ENCODE measurements at regions not wholly inside any gene's neighbourhood (a gene's known extent, or its start where the extent isn't known, plus 50 kb on each side); places are given as distances from the start of the nearest gene placed in this dataset.
"Not testable (repeated sequence)": the region's sequence is repeated elsewhere in the genome, so short reads cannot be mapped to it uniquely, and the experiment has no call there.

GRCh38 chr5:126280343-126280742 lies 142.9 kb upstream of the GRAMD2B start:
- DNase-seq (ENCODE audit: low read depth in 3 of 3) = no peak

- no peak for DNase-seq (ENCODE audit: low read depth in 3 of 3)
These were observed 142.4 kb upstream of the GRAMD2B start for GRCh38 chr5:126280846-126281245.

- DNase-seq (ENCODE audit: low read depth in 3 of 3) = no peak
These were observed 138.1 kb upstream of the GRAMD2B start for GRCh38 chr5:126284977-126285696.

GRCh38 chr5:126296121-126296520 lies 127.1 kb upstream of the GRAMD2B start:
- not testable (repeated sequence) for DNase-seq (ENCODE audit: low read depth in 3 of 3)

GRCh38 chr5:126300293-126300692 lies 122.9 kb upstream of the GRAMD2B start:
- DNase-seq (ENCODE audit: low read depth in 3 of 3) = no peak

DNA sequence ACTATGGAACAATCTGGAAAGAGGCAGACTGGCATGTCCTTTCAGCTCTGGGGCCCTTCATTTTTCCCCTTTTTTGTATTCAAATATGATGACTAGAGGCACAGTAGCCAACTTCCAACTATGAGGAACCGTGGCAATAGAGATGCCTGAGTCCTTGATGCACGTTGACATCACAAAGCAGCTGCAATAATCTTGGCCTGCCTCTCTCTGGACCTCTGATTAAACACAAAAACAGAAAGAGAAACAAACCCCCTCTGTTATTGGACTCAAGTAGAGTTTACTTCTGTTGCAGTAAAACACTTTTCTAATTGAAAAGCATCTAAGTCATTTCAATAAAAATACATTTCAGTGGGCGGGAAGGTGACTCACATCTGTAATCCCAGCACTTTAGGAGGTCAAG lies 122.2 kb upstream of the GRAMD2B start:
- DNase-seq (ENCODE audit: low read depth in 3 of 3) = no peak

- no peak for DNase-seq (ENCODE audit: low read depth in 3 of 3)
These were observed 113.3 kb upstream of the GRAMD2B start for GRCh38 chr5:126309860-126310259.

- DNase-seq (ENCODE audit: low read depth in 3 of 3) = no peak
These were observed 111.4 kb upstream of the GRAMD2B start for GRCh38 chr5:126311766-126312165.

- DNase-seq (ENCODE audit: low read depth in 3 of 3) = no peak
These were observed 107.9 kb upstream of the GRAMD2B start for GRCh38 chr5:126315341-126315740.

GRCh38 chr5:126332326-126332725 lies 90.9 kb upstream of the GRAMD2B start:
- no peak for DNase-seq (ENCODE audit: low read depth in 3 of 3)

- no peak for DNase-seq (ENCODE audit: low read depth in 3 of 3)
These were observed 88.4 kb upstream of the GRAMD2B start for GRCh38 chr5:126334760-126335159.

GRCh38 chr5:126335886-126336285 lies 87.3 kb upstream of the GRAMD2B start:
- no peak for DNase-seq (ENCODE audit: low read depth in 3 of 3)

GRCh38 chr5:126338635-126339034 lies 84.6 kb upstream of the GRAMD2B start:
- DNase-seq (ENCODE audit: low read depth in 3 of 3) = no peak

DNA sequence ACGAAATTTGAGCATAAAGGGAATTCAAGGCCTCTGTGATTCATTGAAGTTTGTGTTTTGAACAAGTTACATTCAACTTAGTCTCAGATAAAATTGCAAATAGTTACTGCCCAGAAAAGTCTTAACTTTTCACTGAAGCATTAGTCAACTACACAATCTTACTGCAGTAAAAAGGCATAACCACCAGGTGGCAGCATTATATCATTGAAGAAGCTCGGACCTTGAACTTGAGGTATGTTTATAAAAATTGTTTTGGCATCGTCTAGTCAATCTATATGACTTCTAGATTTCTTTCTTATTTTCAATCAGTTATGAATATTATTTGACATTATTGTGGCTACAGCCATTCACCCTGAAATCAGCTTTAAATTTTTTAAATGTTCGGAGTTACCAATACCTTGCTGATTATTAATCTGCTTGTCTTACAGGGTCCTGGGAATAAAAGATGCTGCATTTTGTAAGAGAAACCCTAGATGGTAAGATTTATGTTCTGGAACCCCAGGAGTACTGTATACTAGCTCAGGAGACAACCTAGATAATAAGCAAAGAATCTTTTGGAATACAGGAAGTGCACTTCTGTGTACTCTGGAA lies 83.9 kb upstream of the GRAMD2B start:
- peak in 1 of 3 experiments; percentile 31 for DNase-seq (ENCODE audit: low read depth in 3 of 3)

DNA sequence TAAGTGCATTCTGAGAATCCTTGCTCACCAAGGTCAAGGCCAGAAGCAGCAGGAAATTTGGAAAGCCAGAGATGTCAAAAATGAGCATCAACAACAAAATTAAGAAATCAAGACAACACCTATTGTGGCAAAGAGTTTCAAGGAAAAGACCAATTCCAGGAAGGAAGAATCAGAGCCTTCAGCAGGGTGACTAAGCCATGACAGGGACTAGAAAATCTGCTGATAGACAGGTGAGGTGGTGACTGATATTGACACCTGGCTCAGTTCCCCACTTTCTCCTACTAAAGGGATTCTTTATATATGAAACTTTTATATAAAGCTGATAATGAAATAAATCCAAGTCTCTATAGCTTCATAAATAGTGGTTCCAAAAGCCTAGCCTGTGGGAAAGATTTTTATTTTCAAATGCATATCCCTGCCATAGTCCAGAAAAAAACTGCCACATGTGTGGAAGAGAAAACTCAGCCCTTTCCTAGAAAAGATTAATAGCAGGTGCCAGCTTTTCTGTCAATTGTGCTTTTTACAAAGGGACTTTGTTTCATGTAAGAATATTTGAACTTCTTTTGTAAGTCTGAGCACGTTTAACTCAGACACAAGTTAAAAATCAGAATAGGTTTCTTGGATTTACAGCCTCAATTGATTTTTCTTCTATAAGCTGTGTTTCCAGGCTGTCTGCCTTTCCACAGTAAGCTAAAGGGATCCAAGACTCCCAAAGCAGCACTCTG lies 81.1 kb upstream of the GRAMD2B start:
- no peak for DNase-seq (ENCODE audit: low read depth in 3 of 3)

GRCh38 chr5:126348855-126349635 lies 74.2 kb upstream of the GRAMD2B start:
- no peak for DNase-seq (ENCODE audit: low read depth in 3 of 3)

DNA sequence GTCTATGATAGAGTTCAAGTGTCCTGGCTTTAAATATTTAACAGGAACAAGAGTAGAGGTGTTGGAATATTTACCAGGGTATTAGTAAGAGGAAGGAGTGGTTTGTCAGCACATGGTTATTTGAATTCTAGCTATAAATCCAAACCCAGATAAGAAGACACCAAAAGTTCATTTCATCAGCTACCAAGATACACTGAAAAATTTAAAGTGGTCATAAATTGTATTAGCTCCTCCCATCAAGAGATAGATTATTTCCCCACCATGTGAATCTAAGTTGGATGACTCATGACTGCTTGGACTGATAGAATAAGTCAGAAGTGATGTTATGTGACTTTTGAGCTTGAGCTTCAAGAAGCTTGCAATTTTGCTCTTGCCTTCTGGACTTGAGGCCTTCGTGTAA lies 72.1 kb upstream of the GRAMD2B start:
- DNase-seq (ENCODE audit: low read depth in 3 of 3) = no peak

GRCh38 chr5:126354012-126354857 lies 69.0 kb upstream of the GRAMD2B start:
- no peak for DNase-seq (ENCODE audit: low read depth in 3 of 3)

- no peak for DNase-seq (ENCODE audit: low read depth in 3 of 3)
These were observed 68.1 kb upstream of the GRAMD2B start for GRCh38 chr5:126354858-126355731.

- DNase-seq (ENCODE audit: low read depth in 3 of 3) = no peak
These were observed 67.3 kb upstream of the GRAMD2B start for GRCh38 chr5:126355940-126356339.

Data from stimulated activated CD4-positive, alpha-beta T cell treated with anti-CD3 and anti-CD28 coated beads, TNF-alpha, amount 100 ng/mL, for 4 hours (primary cell).